ENCODE measurements at regions not wholly inside any gene's neighbourhood (a gene's known extent, or its start where the extent isn't known, plus 50 kb on each side); places are given as distances from the start of the nearest gene placed in this dataset.

DNA sequence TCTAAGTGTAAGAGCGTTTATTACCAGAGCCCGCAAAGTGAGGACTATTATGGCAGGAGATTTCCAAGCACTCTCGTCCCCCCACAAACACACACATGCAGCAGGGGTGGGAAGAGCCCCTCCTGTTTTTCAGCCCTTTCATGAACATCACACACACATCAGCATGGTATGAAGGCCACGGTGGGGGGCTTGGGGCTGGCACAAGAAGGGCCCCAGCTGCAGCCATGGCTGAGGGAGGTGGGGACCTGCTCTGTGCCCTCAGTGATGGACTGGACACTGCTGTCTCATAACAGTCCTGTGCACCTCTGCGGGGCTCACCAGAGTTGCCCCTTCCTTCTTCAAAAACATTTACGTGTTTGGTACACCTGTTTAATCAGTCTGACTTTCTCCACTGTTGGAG, 650.7 kb downstream of the BRD1 start:
- TF ChIP-seq CTCF (IDR thresholded peaks at IDR 0.05) (no peak), POLR2A (IDR thresholded peaks at IDR 0.05) (no peak)

Data from tibial nerve (tissue), 3 donors.